ENCODE measurements at regions not wholly inside any gene's neighbourhood (a gene's known extent, or its start where the extent isn't known, plus 50 kb on each side); places are given as distances from the start of the nearest gene placed in this dataset.

DNA sequence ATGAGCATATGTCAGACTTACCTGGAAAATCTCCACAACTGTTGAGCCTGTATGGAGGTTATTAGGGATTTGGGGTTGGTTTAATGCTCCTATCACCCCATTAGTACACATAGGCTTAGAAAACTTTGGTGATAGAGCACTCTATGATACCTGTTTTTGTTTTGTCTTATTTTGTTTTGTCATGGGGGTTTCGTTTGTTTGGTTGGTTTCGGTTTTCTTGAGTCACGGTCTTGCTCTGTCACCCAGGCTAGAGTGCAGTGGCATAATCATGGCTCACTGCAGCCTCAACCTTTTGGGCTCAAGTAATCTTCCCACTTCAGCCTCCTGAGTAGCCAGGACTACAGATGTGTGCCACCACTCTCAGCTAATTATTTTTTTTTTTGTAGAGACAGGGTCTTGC, 70.0 kb downstream of the MZT1 start:
- H3K4me3 ChIP-seq = no peak overlapping the region
- H3K27ac ChIP-seq = no peak overlapping the region
- DNase-seq (ENCODE audit: low spot score) = no peak
- TF ChIP-seq, protein P1, sequence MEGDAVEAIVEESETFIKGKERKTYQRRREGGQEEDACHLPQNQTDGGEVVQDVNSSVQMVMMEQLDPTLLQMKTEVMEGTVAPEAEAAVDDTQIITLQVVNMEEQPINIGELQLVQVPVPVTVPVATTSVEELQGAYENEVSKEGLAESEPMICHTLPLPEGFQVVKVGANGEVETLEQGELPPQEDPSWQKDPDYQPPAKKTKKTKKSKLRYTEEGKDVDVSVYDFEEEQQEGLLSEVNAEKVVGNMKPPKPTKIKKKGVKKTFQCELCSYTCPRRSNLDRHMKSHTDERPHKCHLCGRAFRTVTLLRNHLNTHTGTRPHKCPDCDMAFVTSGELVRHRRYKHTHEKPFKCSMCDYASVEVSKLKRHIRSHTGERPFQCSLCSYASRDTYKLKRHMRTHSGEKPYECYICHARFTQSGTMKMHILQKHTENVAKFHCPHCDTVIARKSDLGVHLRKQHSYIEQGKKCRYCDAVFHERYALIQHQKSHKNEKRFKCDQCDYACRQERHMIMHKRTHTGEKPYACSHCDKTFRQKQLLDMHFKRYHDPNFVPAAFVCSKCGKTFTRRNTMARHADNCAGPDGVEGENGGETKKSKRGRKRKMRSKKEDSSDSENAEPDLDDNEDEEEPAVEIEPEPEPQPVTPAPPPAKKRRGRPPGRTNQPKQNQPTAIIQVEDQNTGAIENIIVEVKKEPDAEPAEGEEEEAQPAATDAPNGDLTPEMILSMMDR (IDR thresholded peaks at IDR 0.05) = no peak

DNA sequence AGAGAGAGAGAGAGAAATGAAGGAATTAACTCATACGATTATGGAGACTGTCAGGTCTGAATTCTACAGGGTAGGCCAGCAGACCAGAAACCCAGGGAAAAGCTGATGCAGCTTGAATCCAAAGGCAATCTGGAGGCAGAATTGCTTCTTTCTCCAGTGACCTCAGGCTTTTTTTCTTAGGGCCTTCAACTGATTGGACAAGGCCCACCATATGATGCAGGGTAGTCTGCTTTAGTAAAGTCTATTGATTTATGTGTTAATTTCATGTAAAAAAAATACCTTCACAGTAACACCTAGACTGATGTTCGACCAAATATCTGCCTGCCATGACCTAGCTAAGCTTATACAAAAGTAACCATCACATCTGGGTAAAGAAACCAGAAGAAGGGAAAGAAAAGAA, 71.1 kb downstream of the MZT1 start:
- Histone ChIP-seq H3K27ac (no peak overlapping the region), H3K4me3 (no peak overlapping the region)
- no peak for DNase-seq (ENCODE audit: low spot score)
- TF ChIP-seq, protein P1 (IDR thresholded peaks at IDR 0.05) = no peak

DNA sequence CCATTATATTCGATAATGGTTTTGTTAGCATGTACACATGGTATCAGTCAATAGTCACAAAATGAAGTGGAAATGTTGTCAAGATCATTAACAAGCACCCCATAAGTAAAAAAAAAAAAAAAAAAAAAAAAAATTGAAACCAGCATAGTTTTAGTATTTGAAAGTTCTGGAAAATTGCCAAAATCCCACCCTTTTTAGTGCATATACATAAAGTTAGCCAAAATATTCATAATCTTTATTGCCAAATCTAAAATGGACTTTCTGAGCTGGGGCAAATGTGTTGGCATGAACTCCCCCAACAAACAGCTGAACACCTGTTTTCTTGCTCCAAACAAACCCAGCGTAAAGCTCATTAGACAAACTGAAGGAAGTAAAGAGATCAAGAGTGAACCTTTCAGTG, 73.9 kb downstream of the MZT1 start:
- Histone ChIP-seq H3K4me3 (no peak overlapping the region), H3K27ac (no peak overlapping the region)
- DNase-seq (ENCODE audit: low spot score) = no peak
- TF ChIP-seq, protein P1 (IDR thresholded peaks at IDR 0.05) = no peak

DNA sequence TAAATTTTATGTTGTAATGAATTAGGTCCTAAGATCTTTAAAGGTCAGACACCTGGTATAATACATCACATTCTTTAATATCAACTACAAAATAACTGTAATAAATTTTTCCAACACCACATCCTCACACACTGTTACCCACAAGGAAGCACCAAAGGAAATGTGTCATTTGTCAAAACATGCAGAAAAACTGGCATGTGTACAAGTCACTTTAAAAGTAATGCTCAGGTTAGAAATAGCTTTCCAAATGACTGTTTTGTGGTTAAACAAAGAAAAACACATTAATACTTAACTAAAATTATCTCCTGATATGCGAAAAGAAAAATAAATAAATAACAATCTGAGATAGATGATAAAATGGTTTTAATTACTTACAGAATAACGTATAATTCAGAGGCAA, 74.7 kb downstream of the MZT1 start:
- DNase-seq (ENCODE audit: low spot score) = no peak
- H3K4me3 ChIP-seq = no peak overlapping the region
- TF ChIP-seq, protein P1 (IDR thresholded peaks at IDR 0.05) = no peak
- H3K27ac ChIP-seq = no peak overlapping the region

DNA sequence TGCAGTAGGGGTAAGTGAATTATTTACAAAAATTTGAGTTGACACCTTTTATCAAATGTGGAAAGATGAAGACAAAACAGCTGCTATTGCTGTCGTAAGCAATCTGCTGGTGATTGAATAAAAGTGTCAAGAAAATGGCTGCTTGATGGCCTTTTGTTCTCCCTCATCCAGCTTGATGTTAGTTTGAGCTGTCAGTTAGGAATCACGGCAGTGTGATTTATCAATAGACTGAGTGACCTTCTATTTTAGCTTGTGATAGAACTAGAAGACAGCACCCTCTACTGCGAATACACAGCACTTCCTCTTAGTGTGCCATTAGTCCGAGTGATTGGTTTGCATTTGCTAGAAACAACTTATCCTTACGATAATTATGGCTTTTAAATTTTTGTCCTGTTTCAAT, 76.3 kb downstream of the MZT1 start:
- TF ChIP-seq, protein P1 (IDR thresholded peaks at IDR 0.05) = no peak
- Histone ChIP-seq H3K4me3 (no peak overlapping the region), H3K27ac (no peak overlapping the region)
- DNase-seq (ENCODE audit: low spot score) = no peak

DNA sequence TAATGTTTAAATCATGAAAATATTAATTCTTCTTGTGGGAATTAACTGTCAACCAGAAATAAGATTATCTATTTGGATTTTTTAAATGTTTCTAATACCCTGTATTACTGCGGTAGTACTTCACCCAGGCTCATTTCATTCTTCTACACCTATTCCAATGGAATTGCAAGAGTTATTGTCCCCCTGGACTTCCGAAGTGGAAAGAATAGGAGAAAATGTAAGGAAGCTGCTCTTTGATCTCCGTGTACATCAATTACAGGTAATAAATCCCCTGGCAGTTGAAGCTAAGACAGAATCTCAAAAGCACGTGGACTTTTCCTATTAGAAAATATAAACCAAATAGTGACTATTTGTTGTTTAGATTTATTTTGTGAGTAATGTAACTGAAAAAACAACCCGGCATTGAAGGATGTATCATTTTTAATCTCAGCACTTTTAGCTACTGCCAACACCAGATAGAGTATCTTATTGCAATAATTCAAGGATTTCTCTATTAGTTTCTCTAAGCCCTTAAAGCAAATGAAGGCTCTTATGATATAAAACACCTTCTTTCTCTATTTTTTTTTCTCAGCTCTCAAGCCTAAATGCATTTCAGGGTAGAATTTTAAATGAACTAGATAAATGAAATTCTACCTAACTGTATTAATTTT, 77.3 kb downstream of the MZT1 start:
- TF ChIP-seq, protein P1 (IDR thresholded peaks at IDR 0.05) = no peak
- H3K27ac ChIP-seq = no peak overlapping the region
- no peak overlapping the region for H3K4me3 ChIP-seq
- DNase-seq (ENCODE audit: low spot score) = no peak

DNA sequence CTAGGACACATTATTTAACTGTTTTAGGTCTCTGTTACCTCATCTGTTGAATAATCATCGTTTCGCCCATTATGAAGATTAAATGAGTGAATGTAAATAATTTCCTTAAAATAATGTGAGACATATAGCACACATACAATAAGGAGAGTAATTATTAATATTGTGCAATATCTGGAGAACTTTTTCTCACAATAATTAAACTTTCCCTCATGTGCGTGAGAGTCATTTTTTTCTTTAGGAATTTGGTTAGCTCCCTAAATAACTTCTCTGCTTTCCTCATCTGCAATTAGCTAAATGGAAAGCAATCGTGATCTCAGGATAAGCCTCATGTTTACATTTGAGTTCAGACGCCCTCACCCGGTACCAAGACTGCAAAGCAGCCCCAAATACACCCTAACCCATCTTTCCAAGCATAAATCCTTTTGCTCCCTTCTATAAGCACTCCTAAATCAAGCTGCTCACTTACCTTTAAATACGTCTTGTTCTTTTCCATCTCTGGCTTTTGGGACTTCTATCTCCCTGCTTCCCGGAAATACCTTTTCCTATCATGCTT, 78.8 kb downstream of the MZT1 start:
- no peak for DNase-seq (ENCODE audit: low spot score)
- Histone ChIP-seq H3K4me3 (no peak overlapping the region), H3K27ac (no peak overlapping the region)
- TF ChIP-seq, protein P1 (IDR thresholded peaks at IDR 0.05) = no peak

Data from coronary artery (tissue), 2 donors.